ENCODE measurements at regions not wholly inside any gene's neighbourhood (a gene's known extent, or its start where the extent isn't known, plus 50 kb on each side); places are given as distances from the start of the nearest gene placed in this dataset.

DNA sequence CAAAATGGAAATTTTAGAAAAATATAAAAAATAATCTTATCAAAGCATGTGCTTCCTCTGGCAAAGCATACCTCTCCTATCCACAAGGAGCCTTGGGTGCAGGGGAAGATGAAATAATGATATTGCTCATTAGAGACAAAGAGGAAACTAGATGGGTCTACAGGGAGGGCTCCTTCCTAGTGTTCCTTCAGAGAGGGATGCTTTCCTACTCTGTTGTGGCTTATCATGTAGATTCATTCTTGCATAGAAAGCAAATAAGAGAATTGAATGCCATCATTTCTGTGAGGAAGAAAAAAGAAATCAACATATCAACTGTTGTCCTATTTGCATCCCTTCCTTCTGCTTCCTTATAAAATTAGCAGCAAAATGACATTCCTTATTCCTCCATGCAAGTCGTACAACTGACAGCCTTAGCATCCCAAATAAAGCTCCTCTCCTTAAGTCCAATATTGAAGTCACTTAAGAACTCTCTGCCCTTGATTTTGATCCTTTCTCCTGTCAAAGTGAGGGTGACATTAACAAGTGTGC lies 543.9 kb upstream of the PLXNA2 start:
- no CpG with 5 or more reads among the region's 1 CpG for WGBS (ENCODE audit: insufficient coverage, insufficient read length)
- no peaks in the 10 kb centered on the region for H3K27me3 ChIP-seq (ENCODE audit: control insufficient read depth, insufficient read depth, low read length)
- H3K4me3 ChIP-seq (ENCODE audit: low read length) = no peak overlapping the region
- DNase-seq (ENCODE audit: low read depth, low spot score) = no peak
- peaks cover 1% of the 10 kb centered on the region; the same call in 1 of the 2 replicates for H3K4me1 ChIP-seq (ENCODE audit: control insufficient read depth, insufficient read depth, low read length)
- H3K27ac ChIP-seq (ENCODE audit: low read length) = no peak overlapping the region
- no peaks in the 10 kb centered on the region for H3K9me3 ChIP-seq (ENCODE audit: control insufficient read depth, insufficient read depth, low read length)
- no peaks in the 10 kb centered on the region for H3K36me3 ChIP-seq (ENCODE audit: control insufficient read depth, insufficient read depth, low read length)

DNA sequence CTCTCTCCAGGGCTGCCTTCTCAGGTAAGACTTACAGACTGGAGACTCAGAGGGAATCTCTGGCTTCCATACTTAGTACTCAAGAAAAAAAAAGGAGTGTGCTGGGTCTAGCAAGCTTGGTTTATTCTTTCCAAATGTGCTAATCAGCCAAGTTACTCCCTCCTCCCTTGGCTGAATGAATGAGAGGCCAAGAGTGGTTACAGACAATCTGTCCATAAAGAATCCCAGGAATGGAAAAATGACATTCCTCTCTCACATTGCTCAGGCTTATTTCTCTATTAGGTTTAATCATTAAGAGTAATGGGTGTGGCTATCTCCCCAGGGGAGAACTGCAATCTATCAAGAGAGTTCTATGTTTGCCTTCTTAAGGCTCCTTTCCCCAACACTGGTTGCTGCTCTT lies 547.3 kb upstream of the PLXNA2 start:
- DNase-seq (ENCODE audit: low read depth, low spot score) = no peak
- H3K9me3 ChIP-seq (ENCODE audit: control insufficient read depth, insufficient read depth, low read length) = no peaks in the 10 kb centered on the region

DNA sequence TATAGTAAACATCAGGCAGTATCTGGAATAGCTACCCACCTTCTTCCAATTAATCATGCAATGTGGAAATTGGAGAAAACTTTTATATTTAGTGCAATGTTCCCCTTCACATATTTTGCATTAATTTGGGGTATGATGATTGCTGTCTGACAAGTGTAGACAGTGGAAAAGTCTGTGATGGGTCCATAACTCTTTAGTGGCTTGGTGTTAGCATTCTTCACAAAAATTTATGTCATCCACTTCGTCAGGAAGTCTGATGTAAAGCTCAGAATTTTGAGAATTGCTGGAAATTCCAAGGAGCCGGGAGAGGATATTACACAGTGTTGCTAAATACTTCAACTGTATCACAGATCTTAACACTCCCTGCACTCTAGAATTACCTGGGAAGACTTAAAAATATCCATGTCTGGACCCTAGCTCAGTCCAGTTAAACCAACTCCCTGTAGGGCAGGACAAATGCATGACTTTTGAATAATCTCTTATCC lies 549.7 kb upstream of the PLXNA2 start:
- DNase-seq (ENCODE audit: low read depth, low spot score) = no peak
- Histone ChIP-seq H3K27me3 (ENCODE audit: control insufficient read depth, insufficient read depth, low read length) (no peaks in the 10 kb centered on the region), H3K4me3 (ENCODE audit: low read length) (no peak overlapping the region), H3K9me3 (ENCODE audit: control insufficient read depth, insufficient read depth, low read length) (no peaks in the 10 kb centered on the region), H3K27ac (ENCODE audit: low read length) (no peak overlapping the region), H3K4me1 (ENCODE audit: control insufficient read depth, insufficient read depth, low read length) (no peaks in the 10 kb centered on the region), H3K36me3 (ENCODE audit: control insufficient read depth, insufficient read depth, low read length) (no peaks in the 10 kb centered on the region)
- WGBS (ENCODE audit: insufficient coverage, insufficient read length) = no CpG with 5 or more reads among the region's 2 CpGs

More for the DNA sequence above, 547.3 kb upstream of the PLXNA2 start:
- Histone ChIP-seq H3K36me3 (ENCODE audit: control insufficient read depth, insufficient read depth, low read length) (no peaks in the 10 kb centered on the region), H3K27me3 (ENCODE audit: control insufficient read depth, insufficient read depth, low read length) (no peaks in the 10 kb centered on the region), H3K4me3 (ENCODE audit: low read length) (no peak overlapping the region), H3K4me1 (ENCODE audit: control insufficient read depth, insufficient read depth, low read length) (peaks cover 1% of the 10 kb centered on the region; the same call in 1 of the 2 replicates), H3K27ac (ENCODE audit: low read length) (no peak overlapping the region)

DNA sequence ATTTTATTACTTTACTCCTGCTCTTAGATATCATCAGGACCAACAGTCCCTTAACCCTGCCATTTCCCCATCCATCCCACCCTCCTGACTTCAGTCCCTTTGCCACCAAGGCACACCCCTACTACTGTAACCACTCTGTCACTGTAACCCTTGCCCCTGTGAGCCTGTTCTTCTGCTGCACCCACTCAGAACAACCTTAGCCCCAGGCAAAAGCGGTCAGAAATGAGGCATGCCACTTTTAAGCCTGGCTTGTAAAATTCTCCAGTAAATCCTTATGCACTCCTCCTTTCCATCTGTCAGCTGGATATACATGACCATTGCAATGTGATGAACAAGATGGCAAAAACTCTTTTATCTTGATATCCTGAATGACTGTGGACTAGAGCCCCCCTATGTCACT lies 555.0 kb upstream of the PLXNA2 start:
- H3K4me3 ChIP-seq (ENCODE audit: low read length) = no peak overlapping the region
- H3K36me3 ChIP-seq (ENCODE audit: control insufficient read depth, insufficient read depth, low read length) = no peaks in the 10 kb centered on the region
- no peak for DNase-seq (ENCODE audit: low read depth, low spot score)
- H3K27ac ChIP-seq (ENCODE audit: low read length) = no peak overlapping the region
- H3K9me3 ChIP-seq (ENCODE audit: control insufficient read depth, insufficient read depth, low read length) = no peaks in the 10 kb centered on the region
- WGBS (ENCODE audit: insufficient coverage, insufficient read length) = no CpG with 5 or more reads among the region's 1 CpG
- H3K27me3 ChIP-seq (ENCODE audit: control insufficient read depth, insufficient read depth, low read length) = no peaks in the 10 kb centered on the region
- H3K4me1 ChIP-seq (ENCODE audit: control insufficient read depth, insufficient read depth, low read length) = peaks cover 2% of the 10 kb centered on the region; the same call in 1 of the 2 replicates

DNA sequence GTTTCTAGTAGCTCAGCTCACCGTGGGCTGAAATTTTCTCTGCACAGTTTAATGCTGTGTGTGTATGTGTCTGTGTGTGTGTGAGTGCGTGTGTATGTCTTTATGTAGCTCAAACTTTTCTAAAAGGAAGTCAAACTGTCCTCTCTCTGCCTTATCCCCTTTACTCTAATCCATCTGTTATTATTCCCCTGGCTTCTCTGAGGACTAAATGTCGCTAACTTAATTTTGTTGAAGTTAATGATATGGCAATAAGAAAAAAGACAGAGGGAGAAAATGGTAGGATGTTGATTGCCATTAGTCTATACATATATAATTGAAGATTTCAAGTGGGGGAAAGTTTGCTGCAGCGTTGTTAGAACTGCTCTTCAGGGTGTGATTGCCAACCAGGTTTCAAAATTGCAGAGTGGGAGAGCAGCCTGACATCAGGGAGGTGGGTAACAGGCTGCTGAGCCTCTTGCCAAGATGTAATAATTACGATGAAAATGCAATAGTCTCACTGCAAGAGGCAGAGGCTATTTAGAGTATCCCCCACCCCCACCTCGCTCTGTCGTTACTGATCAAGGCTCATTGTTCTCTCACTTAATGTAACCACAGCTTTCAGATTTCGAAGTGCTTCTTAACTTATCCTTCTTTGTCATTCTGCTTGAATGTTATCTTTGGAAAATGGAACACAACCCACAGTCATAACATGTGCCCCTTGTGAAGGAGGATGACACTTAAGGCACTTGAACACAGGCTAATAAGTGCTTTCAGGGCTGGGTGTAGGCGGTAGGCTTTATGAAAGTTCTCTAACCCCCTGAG lies 559.0 kb upstream of the PLXNA2 start:
- H3K9me3 ChIP-seq (ENCODE audit: control insufficient read depth, insufficient read depth, low read length) = no peaks in the 10 kb centered on the region
- no peak for DNase-seq (ENCODE audit: low read depth, low spot score)
- no CpG with 5 or more reads among the region's 9 CpGs for WGBS (ENCODE audit: insufficient coverage, insufficient read length)
- no peaks in the 10 kb centered on the region for H3K36me3 ChIP-seq (ENCODE audit: control insufficient read depth, insufficient read depth, low read length)
- H3K27me3 ChIP-seq (ENCODE audit: control insufficient read depth, insufficient read depth, low read length) = no peaks in the 10 kb centered on the region
- H3K4me1 ChIP-seq (ENCODE audit: control insufficient read depth, insufficient read depth, low read length) = peaks cover 2% of the 10 kb centered on the region; the same call in 1 of the 2 replicates
- H3K27ac ChIP-seq (ENCODE audit: low read length) = no peak overlapping the region
- H3K4me3 ChIP-seq (ENCODE audit: low read length) = no peak overlapping the region

DNA sequence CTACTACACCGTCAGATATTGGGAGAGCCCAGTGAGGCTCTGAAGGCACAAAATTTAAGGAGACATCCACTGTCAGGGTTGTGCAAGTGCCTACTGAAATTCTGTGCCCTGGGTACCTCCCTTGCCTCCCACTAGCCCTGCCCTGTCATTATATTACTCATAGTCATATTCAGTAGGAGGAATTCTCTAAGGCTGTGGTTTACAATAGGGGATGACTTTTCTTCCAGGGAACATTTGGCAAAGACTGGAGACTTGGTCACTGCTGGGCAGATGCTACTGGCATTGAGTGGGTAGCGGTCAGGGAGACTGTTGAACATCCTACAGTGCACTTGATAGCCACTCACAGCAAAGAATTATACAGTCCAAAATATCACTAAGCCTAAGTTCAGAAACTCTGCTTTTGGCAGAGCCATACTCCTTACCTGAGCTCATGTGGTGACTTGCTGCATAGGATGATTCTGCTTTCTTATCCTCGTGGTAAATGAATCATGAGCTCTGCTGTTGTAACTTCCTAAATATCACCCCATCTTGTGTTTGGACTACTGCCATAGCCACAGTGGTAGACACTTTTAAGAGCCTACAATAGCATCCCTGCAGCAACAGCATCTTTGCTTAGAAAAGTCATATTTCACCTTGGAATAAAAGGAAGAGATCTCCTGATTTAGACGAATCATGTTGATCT lies 563.4 kb upstream of the PLXNA2 start:
- H3K27ac ChIP-seq (ENCODE audit: low read length) = no peak overlapping the region
- H3K36me3 ChIP-seq (ENCODE audit: control insufficient read depth, insufficient read depth, low read length) = no peaks in the 10 kb centered on the region
- no CpG with 5 or more reads among the region's 4 CpGs for WGBS (ENCODE audit: insufficient coverage, insufficient read length)
- H3K9me3 ChIP-seq (ENCODE audit: control insufficient read depth, insufficient read depth, low read length) = no peaks in the 10 kb centered on the region
- no peak for DNase-seq (ENCODE audit: low read depth, low spot score)
- H3K27me3 ChIP-seq (ENCODE audit: control insufficient read depth, insufficient read depth, low read length) = no peaks in the 10 kb centered on the region
- no peak overlapping the region for H3K4me3 ChIP-seq (ENCODE audit: low read length)
- peaks cover 2% of the 10 kb centered on the region; the same call in 1 of the 2 replicates for H3K4me1 ChIP-seq (ENCODE audit: control insufficient read depth, insufficient read depth, low read length)

DNA sequence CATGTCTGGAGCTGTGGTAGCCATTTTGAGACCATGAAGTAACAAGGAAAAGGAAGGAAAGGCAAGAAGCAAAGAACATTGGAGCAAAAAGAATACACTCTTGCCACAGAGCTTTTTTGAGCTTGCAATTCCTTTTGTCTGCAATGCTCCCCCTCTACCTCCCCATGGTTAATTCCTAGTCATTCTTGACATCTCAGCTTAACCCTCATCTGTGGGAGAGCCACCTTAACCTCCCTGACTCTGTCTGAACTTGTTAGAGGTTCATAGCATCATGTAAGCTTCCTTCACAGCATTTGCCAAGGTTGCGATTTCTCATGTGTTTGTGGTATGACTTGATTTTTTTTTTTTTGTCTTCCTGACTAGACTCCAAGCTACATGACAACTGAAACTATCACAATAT lies 564.1 kb upstream of the PLXNA2 start:
- no CpG with 5 or more reads among the region's 1 CpG for WGBS (ENCODE audit: insufficient coverage, insufficient read length)
- Histone ChIP-seq H3K4me1 (ENCODE audit: control insufficient read depth, insufficient read depth, low read length) (peaks cover under 1% of the 10 kb centered on the region; the same call in 1 of the 2 replicates), H3K36me3 (ENCODE audit: control insufficient read depth, insufficient read depth, low read length) (no peaks in the 10 kb centered on the region), H3K27ac (ENCODE audit: low read length) (no peak overlapping the region), H3K9me3 (ENCODE audit: control insufficient read depth, insufficient read depth, low read length) (no peaks in the 10 kb centered on the region), H3K4me3 (ENCODE audit: low read length) (no peak overlapping the region), H3K27me3 (ENCODE audit: control insufficient read depth, insufficient read depth, low read length) (no peaks in the 10 kb centered on the region)
- no peak for DNase-seq (ENCODE audit: low read depth, low spot score)

DNA sequence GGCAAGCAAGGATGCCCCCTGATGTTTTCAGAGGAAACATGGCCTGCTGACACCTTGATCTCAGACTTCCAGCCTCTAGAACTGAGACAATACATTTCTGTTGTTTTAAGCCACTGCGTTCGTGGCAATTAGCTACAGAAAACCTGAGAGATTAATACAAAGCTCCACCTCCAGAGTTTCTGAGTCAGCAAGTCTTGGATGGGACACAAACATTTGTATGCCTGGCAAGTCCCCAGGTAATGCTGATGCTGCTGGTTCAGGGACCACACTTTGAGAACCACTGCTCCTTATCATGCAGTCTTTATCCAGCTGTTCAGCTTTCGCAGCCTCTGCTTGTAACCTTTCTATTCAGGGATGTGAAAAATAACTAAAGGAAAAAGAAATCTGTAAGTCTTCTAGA lies 565.7 kb upstream of the PLXNA2 start:
- no CpG with 5 or more reads among the region's 3 CpGs for WGBS (ENCODE audit: insufficient coverage, insufficient read length)
- no peak for DNase-seq (ENCODE audit: low read depth, low spot score)

DNA sequence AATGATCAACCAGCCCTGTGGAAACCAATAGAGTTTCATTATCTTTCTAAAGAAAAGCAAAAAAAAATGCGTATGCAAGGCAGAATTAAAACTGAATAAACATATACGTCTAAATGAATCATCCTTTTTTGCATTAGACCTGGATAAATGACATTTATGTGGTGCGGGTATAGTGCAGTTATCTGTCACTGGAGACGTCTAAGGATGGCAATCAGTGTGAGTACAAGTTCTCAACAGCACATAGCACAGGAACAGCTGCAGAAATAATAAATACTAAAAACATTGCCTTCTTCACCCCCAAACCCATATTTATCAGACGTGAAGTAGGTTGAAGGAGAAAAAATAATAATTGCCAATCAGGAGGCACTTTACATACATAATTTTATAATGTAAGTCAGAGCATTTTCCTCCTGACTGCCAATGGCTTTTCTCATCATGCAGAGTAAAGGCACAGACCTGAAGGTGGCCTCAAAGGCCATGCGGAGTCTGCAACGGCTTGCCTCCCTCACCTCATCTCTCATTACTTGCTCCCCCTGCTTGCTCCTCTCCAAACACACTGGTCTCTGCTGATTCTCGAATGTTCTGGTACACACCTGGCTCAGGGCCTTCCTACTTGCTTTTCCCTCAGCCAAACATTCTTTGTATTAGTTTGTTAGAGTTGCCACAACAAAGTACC lies 574.7 kb upstream of the PLXNA2 start:
- Histone ChIP-seq H3K9me3 (ENCODE audit: control insufficient read depth, insufficient read depth, low read length) (no peaks in the 10 kb centered on the region), H3K36me3 (ENCODE audit: control insufficient read depth, insufficient read depth, low read length) (no peaks in the 10 kb centered on the region), H3K27ac (ENCODE audit: low read length) (no peak overlapping the region), H3K4me1 (ENCODE audit: control insufficient read depth, insufficient read depth, low read length) (no peaks in the 10 kb centered on the region), H3K4me3 (ENCODE audit: low read length) (no peak overlapping the region), H3K27me3 (ENCODE audit: control insufficient read depth, insufficient read depth, low read length) (no peaks in the 10 kb centered on the region)
- no peak for DNase-seq (ENCODE audit: low read depth, low spot score)
- WGBS (ENCODE audit: insufficient coverage, insufficient read length) = no CpG with 5 or more reads among the region's 8 CpGs

More for the DNA sequence above, 565.7 kb upstream of the PLXNA2 start:
- Histone ChIP-seq H3K27ac (ENCODE audit: low read length) (no peak overlapping the region), H3K4me1 (ENCODE audit: control insufficient read depth, insufficient read depth, low read length) (no peaks in the 10 kb centered on the region), H3K4me3 (ENCODE audit: low read length) (no peak overlapping the region), H3K9me3 (ENCODE audit: control insufficient read depth, insufficient read depth, low read length) (no peaks in the 10 kb centered on the region), H3K27me3 (ENCODE audit: control insufficient read depth, insufficient read depth, low read length) (no peaks in the 10 kb centered on the region), H3K36me3 (ENCODE audit: control insufficient read depth, insufficient read depth, low read length) (no peaks in the 10 kb centered on the region)

DNA sequence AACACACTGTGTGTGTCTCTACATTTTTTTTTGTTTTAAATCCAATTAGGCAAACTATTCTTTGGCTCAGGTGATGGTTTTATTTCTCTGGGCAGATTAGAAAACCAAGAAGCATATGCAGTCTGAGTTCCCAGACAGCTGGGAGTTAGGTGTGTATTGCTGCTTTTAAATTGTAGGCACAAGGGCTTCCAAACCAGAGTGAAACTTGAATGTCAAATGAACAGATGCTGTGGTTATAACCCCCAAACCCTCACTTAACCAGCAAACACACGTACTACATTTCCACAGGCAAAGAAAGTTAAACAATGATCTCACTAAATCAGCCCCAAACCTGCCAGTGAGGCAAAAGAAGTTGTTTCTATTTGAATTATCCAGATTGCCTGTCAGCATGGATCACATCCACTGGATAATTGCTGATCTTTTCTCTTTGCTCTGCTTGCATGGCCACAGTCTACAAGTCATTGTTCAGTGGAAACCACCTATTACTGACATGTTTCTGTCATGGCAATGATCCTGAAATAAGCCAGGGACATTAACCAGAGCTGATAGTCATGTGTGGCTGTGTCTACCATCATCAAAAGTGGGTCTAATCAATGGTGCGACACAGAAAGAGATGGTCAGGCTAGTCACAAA lies 576.5 kb upstream of the PLXNA2 start:
- no peaks in the 10 kb centered on the region for H3K4me1 ChIP-seq (ENCODE audit: control insufficient read depth, insufficient read depth, low read length)
- WGBS (ENCODE audit: insufficient coverage, insufficient read length) = no CpG with 5 or more reads among the region's 2 CpGs
- no peaks in the 10 kb centered on the region for H3K36me3 ChIP-seq (ENCODE audit: control insufficient read depth, insufficient read depth, low read length)
- H3K4me3 ChIP-seq (ENCODE audit: low read length) = no peak overlapping the region
- H3K27ac ChIP-seq (ENCODE audit: low read length) = no peak overlapping the region
- H3K9me3 ChIP-seq (ENCODE audit: control insufficient read depth, insufficient read depth, low read length) = no peaks in the 10 kb centered on the region
- DNase-seq (ENCODE audit: low read depth, low spot score) = no peak
- H3K27me3 ChIP-seq (ENCODE audit: control insufficient read depth, insufficient read depth, low read length) = no peaks in the 10 kb centered on the region
